Suprapubic skin (tissue), 4 donors: ENCODE measurements at regions not wholly inside any gene's neighbourhood (a gene's known extent, or its start where the extent isn't known, plus 50 kb on each side); places are given as distances from the start of the nearest gene placed in this dataset.

Experiments used
- POLR2A ChIP-seq, 2 donors: fragments of 450-650 bp; IDR thresholded peaks; one replicate each; pipeline ENCODE4 v1.6.1; 2017; ENCODE audit warnings: antibody characterized with exemption in 2 of 2, mild to moderate bottlenecking in 2 of 2, moderate library complexity in 2 of 2
- POLR2AphosphoS5 ChIP-seq, 3 donors: sonication (generic); formaldehyde crosslinking; IDR thresholded peaks; one replicate each; pipeline ENCODE4 v1.6.1; 2017; ENCODE audit warnings: antibody characterized with exemption in 3 of 3
- TF ChIP-seq, protein P1 (sequence below), 2 donors: fragments of 200-600 bp in 1 of 2; fragments of 450-650 bp in 1 of 2; sonication (generic) in 1 of 2; IDR thresholded peaks; one replicate each; pipeline ENCODE4 v1.5.1; 2016 to 2019; ENCODE audit warnings: antibody characterized with exemption in 2 of 2, mild to moderate bottlenecking in 1 of 2, moderate library complexity in 1 of 2

DNA sequence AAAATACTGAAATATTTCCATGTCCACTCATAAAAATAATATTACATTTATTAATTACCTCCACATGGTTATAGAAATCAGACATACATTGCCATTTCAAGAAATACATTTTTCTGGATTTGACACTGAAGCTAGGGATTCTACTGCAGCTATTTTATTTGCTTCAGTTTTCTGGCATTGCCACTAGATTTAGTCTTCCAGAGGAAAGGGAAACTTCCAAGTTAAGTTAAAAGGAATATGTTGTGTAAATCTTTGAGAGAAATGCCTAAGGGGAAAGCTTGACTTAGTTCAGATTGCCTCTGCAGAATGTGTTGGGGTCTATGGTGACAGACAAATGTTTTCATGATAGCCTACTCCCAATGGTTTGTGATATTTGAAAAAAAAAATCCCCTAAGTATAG is 1631.3 kb downstream of the PCDH18 start:
- TF ChIP-seq, protein P1, sequence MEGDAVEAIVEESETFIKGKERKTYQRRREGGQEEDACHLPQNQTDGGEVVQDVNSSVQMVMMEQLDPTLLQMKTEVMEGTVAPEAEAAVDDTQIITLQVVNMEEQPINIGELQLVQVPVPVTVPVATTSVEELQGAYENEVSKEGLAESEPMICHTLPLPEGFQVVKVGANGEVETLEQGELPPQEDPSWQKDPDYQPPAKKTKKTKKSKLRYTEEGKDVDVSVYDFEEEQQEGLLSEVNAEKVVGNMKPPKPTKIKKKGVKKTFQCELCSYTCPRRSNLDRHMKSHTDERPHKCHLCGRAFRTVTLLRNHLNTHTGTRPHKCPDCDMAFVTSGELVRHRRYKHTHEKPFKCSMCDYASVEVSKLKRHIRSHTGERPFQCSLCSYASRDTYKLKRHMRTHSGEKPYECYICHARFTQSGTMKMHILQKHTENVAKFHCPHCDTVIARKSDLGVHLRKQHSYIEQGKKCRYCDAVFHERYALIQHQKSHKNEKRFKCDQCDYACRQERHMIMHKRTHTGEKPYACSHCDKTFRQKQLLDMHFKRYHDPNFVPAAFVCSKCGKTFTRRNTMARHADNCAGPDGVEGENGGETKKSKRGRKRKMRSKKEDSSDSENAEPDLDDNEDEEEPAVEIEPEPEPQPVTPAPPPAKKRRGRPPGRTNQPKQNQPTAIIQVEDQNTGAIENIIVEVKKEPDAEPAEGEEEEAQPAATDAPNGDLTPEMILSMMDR (IDR thresholded peaks at IDR 0.05): no peak
- TF ChIP-seq POLR2AphosphoS5 (IDR thresholded peaks at IDR 0.05): no peak
- no peak for TF ChIP-seq POLR2A (IDR thresholded peaks at IDR 0.05)
